ENCODE measurements at regions not wholly inside any gene's neighbourhood (a gene's known extent, or its start where the extent isn't known, plus 50 kb on each side); places are given as distances from the start of the nearest gene placed in this dataset.

DNA sequence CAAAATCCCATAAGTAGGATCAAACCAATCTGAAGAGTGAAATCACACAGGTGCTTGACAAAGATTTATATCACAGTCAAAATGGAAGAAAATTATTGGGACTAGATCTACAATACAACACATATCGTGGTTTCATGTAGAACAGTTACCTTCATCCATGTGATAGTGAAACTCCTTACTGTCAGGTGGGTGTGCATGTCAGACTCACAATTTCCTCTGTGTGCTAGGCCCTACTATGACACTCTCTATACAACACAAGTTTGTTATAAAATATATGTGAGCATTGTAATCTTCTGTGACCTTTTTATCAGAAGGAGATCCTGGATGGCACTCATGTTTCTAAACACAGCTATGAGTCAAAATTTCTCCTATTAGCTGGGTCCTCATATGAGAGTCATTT, 947.0 kb upstream of the TSPY4 start:
- TF ChIP-seq EP300 (IDR thresholded peaks at IDR 0.05) (no peak), POLR2A (IDR thresholded peaks at IDR 0.05) (no peak), POLR2AphosphoS5 (IDR thresholded peaks at IDR 0.05) (no peak)
- TF ChIP-seq, protein P1, sequence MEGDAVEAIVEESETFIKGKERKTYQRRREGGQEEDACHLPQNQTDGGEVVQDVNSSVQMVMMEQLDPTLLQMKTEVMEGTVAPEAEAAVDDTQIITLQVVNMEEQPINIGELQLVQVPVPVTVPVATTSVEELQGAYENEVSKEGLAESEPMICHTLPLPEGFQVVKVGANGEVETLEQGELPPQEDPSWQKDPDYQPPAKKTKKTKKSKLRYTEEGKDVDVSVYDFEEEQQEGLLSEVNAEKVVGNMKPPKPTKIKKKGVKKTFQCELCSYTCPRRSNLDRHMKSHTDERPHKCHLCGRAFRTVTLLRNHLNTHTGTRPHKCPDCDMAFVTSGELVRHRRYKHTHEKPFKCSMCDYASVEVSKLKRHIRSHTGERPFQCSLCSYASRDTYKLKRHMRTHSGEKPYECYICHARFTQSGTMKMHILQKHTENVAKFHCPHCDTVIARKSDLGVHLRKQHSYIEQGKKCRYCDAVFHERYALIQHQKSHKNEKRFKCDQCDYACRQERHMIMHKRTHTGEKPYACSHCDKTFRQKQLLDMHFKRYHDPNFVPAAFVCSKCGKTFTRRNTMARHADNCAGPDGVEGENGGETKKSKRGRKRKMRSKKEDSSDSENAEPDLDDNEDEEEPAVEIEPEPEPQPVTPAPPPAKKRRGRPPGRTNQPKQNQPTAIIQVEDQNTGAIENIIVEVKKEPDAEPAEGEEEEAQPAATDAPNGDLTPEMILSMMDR (IDR thresholded peaks at IDR 0.05) = no peak
